ENCODE measurements at regions not wholly inside any gene's neighbourhood (a gene's known extent, or its start where the extent isn't known, plus 50 kb on each side); places are given as distances from the start of the nearest gene placed in this dataset.

GRCh38 chr5:56585999-56586691, 229.2 kb upstream of the MAP3K1 start:
- no peak for DNase-seq

GRCh38 chr5:56585461-56585860, 229.9 kb upstream of the MAP3K1 start:
- no peak for DNase-seq

GRCh38 chr5:56581426-56581825, 233.9 kb upstream of the MAP3K1 start:
- no peak for DNase-seq

- DNase-seq: no peak
Measured at GRCh38 chr5:56580864-56581263, 234.5 kb upstream of the MAP3K1 start.

- no peak for DNase-seq
Measured at GRCh38 chr5:56575821-56576220, 239.5 kb upstream of the MAP3K1 start.

GRCh38 chr5:56574778-56575177, 240.6 kb upstream of the MAP3K1 start:
- DNase-seq: no peak

GRCh38 chr5:56569566-56569965, 245.8 kb upstream of the MAP3K1 start:
- no peak for DNase-seq

GRCh38 chr5:56569076-56569475, 246.3 kb upstream of the MAP3K1 start:
- no peak for DNase-seq

- DNase-seq: no peak
Measured at GRCh38 chr5:56567278-56567677, 248.1 kb upstream of the MAP3K1 start.

GRCh38 chr5:56566374-56567249, 248.7 kb upstream of the MAP3K1 start:
- no peak for DNase-seq

- DNase-seq: no peak
Measured at GRCh38 chr5:56565644-56566043, 249.7 kb upstream of the MAP3K1 start.

- DNase-seq: no peak
Measured at GRCh38 chr5:56565283-56565615, 250.1 kb upstream of the MAP3K1 start.

- no peak for DNase-seq
Measured at GRCh38 chr5:56564541-56565282, 250.6 kb upstream of the MAP3K1 start.

GRCh38 chr5:56561455-56561854, 253.9 kb upstream of the MAP3K1 start:
- no peak for DNase-seq

- no peak for DNase-seq
Measured at GRCh38 chr5:56558131-56558745, 257.1 kb upstream of the MAP3K1 start.

GRCh38 chr5:56557198-56557597, 258.2 kb upstream of the MAP3K1 start:
- DNase-seq: no peak

- no peak for DNase-seq
Measured at GRCh38 chr5:56552612-56553268, 262.6 kb upstream of the MAP3K1 start.

GRCh38 chr5:56550227-56550626, 265.1 kb upstream of the MAP3K1 start:
- no peak for DNase-seq

GRCh38 chr5:56549096-56549886, 266.1 kb upstream of the MAP3K1 start:
- no peak for DNase-seq

GRCh38 chr5:56545016-56545415, 270.3 kb upstream of the MAP3K1 start:
- no peak for DNase-seq
